ENCODE measurements at regions not wholly inside any gene's neighbourhood (a gene's known extent, or its start where the extent isn't known, plus 50 kb on each side); places are given as distances from the start of the nearest gene placed in this dataset.

DNA sequence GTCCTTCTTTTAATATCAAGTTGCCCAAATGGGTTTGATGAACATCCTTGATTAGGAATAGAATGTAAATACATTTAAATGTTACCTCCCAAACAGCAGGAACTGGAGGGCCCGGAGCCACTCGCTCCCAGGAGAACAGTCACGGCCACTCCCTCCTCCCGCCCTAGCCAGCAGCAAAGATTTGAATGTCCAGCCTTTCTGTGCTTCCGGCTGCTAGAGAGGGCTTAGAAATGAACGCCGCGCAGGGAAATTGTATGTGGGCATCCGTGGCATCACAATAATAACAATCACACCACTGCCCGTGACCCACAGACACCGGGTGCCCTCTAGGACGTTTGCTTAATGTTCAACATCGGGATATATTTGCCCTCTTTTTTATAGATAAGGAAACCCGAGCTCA lies 164.9 kb upstream of the SALL3 start:
- Histone ChIP-seq H3K9me3 (no peaks in the 10 kb centered on the region), H3K27me3 (replicated peaks; ENCODE audit: insufficient read depth) (no peaks in the 10 kb centered on the region), H3K4me3 (peak overlapping the region; percentile 38), H3K27ac (no peak overlapping the region), H3K4me1 (ENCODE audit: control insufficient read depth in 1 of 2, low read depth in 2 of 2) (no peaks in the 10 kb centered on the region), H3K36me3 (no peaks in the 10 kb centered on the region)
- no peak for ATAC-seq (ENCODE audit: insufficient number of reproducible peaks, low FRiP score, low read depth)
- TF ChIP-seq, protein P1, sequence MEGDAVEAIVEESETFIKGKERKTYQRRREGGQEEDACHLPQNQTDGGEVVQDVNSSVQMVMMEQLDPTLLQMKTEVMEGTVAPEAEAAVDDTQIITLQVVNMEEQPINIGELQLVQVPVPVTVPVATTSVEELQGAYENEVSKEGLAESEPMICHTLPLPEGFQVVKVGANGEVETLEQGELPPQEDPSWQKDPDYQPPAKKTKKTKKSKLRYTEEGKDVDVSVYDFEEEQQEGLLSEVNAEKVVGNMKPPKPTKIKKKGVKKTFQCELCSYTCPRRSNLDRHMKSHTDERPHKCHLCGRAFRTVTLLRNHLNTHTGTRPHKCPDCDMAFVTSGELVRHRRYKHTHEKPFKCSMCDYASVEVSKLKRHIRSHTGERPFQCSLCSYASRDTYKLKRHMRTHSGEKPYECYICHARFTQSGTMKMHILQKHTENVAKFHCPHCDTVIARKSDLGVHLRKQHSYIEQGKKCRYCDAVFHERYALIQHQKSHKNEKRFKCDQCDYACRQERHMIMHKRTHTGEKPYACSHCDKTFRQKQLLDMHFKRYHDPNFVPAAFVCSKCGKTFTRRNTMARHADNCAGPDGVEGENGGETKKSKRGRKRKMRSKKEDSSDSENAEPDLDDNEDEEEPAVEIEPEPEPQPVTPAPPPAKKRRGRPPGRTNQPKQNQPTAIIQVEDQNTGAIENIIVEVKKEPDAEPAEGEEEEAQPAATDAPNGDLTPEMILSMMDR (IDR thresholded peaks at IDR 0.05): no peak
- DNase-seq (ENCODE audit: low spot score): no peak

DNA sequence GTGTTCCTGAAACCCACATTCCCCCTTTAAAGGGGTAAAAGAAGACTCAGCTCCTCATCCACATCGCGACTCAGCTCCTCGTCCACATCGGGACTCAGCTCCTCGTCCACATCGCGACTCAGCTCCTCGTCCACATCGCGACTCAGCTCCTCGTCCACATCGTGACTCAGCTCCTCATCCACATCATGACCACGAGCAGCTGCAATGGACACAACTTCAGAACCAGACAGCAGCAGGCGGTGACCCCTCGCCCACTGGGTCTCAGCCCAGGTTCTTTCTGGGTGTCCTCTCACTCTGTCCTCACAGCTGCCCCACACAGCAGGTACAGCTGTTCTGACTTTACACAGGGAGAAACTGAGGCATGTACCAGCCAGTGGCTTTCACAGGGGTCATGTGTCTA lies 163.5 kb upstream of the SALL3 start:
- DNase-seq (ENCODE audit: low spot score): no peak

DNA sequence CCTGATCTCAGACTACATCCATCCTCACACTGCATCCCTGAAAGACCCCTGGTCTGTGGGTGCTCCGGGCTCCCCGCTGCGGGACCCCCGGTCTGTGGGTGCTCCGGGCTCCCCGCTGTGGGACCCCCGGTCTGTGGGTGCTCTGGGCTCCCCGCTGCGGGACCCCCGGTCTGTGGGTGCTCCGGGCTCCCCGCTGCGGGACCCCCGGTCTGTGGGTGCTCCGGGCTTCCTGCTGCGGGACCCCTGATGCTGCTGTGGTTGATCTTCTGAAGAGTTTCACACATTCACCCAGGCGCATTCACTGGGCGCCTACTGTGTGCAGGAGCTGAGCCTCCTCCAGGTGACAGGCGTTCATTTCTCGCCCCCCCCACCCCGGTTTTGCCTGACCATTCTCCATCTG lies 162.7 kb upstream of the SALL3 start:
- Histone ChIP-seq H3K36me3 (no peaks in the 10 kb centered on the region), H3K4me1 (ENCODE audit: control insufficient read depth in 1 of 2, low read depth in 2 of 2) (no peaks in the 10 kb centered on the region), H3K27me3 (replicated peaks; ENCODE audit: insufficient read depth) (no peaks in the 10 kb centered on the region), H3K4me3 (no peak overlapping the region), H3K9me3 (no peaks in the 10 kb centered on the region), H3K27ac (no peak overlapping the region)
- TF ChIP-seq, protein P1 (IDR thresholded peaks at IDR 0.05): no peak
- ATAC-seq (ENCODE audit: insufficient number of reproducible peaks, low FRiP score, low read depth) (no peak), DNase-seq (ENCODE audit: low spot score) (no peak)

More for the DNA sequence above, 163.5 kb upstream of the SALL3 start:
- no peaks in the 10 kb centered on the region for H3K27me3 ChIP-seq (replicated peaks; ENCODE audit: insufficient read depth)
- H3K4me1 ChIP-seq (ENCODE audit: control insufficient read depth in 1 of 2, low read depth in 2 of 2): no peaks in the 10 kb centered on the region
- no peak overlapping the region for H3K27ac ChIP-seq
- no peaks in the 10 kb centered on the region for H3K36me3 ChIP-seq
- H3K4me3 ChIP-seq: no peak overlapping the region
- ATAC-seq (ENCODE audit: insufficient number of reproducible peaks, low FRiP score, low read depth): no peak
- TF ChIP-seq, protein P1 (IDR thresholded peaks at IDR 0.05): no peak
- H3K9me3 ChIP-seq: no peaks in the 10 kb centered on the region

DNA sequence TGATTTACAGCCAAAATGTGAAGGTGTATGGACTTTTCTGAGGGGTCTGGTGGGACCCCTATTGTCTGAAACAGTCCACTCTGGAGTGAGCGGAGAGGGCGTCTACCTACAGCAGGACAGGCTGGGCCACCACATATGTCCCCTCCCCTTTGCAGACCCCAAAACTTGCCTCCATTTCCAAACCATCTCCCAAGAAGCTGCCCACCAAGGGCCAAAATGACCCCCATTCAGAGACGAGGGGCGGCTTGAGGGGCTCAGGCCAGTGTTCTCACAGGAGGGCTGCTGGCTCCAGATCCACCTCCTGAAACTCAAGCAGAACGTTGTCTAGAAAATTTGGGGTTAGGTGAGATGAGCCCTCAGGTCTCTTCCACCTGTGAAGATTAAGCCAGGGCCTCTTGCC lies 161.1 kb upstream of the SALL3 start:
- no peak overlapping the region for H3K4me3 ChIP-seq
- no peaks in the 10 kb centered on the region for H3K9me3 ChIP-seq
- no peak overlapping the region for H3K27ac ChIP-seq
- ATAC-seq (ENCODE audit: insufficient number of reproducible peaks, low FRiP score, low read depth) (no peak), DNase-seq (ENCODE audit: low spot score) (no peak)
- TF ChIP-seq, protein P1 (IDR thresholded peaks at IDR 0.05): no peak
- H3K36me3 ChIP-seq: no peaks in the 10 kb centered on the region
- H3K4me1 ChIP-seq (ENCODE audit: control insufficient read depth in 1 of 2, low read depth in 2 of 2): no peaks in the 10 kb centered on the region
- H3K27me3 ChIP-seq (replicated peaks; ENCODE audit: insufficient read depth): no peaks in the 10 kb centered on the region

DNA sequence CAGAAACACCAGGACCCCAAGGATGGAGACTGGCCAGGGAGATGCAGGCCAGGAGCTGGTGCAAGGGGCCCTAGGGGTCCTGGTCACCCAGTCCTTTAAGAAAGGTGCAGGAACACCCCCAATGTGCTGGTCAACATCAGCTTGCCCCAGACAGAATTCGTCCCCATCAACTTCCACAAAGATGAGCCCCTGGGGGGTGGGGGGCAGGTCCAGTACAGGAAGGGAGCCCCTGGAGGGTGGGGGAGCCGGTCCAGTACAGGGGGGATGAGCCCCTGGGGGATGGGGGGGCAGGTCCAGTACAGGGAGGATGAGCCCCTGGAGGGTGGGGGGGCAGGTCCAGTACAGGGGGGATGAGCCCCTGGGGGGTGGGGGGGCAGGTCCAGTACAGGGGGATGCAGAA lies 160.7 kb upstream of the SALL3 start:
- Histone ChIP-seq H3K36me3 (no peaks in the 10 kb centered on the region), H3K9me3 (no peaks in the 10 kb centered on the region), H3K4me3 (no peak overlapping the region), H3K27me3 (replicated peaks; ENCODE audit: insufficient read depth) (no peaks in the 10 kb centered on the region), H3K4me1 (ENCODE audit: control insufficient read depth in 1 of 2, low read depth in 2 of 2) (no peaks in the 10 kb centered on the region), H3K27ac (no peak overlapping the region)
- ATAC-seq (ENCODE audit: insufficient number of reproducible peaks, low FRiP score, low read depth) (no peak), DNase-seq (ENCODE audit: low spot score) (no peak)
- TF ChIP-seq, protein P1 (IDR thresholded peaks at IDR 0.05): no peak
